NCI-H748 treated with DMSO at 0.1 percent for 48 hours (cell line): ENCODE measurements at regions not wholly inside any gene's neighbourhood (a gene's known extent, or its start where the extent isn't known, plus 50 kb on each side); places are given as distances from the start of the nearest gene placed in this dataset.

Experiments used
- DNase-seq: peaks from one replicate; lab custom pipeline; 2025; lab: John Stamatoyannopoulos, UW

DNA sequence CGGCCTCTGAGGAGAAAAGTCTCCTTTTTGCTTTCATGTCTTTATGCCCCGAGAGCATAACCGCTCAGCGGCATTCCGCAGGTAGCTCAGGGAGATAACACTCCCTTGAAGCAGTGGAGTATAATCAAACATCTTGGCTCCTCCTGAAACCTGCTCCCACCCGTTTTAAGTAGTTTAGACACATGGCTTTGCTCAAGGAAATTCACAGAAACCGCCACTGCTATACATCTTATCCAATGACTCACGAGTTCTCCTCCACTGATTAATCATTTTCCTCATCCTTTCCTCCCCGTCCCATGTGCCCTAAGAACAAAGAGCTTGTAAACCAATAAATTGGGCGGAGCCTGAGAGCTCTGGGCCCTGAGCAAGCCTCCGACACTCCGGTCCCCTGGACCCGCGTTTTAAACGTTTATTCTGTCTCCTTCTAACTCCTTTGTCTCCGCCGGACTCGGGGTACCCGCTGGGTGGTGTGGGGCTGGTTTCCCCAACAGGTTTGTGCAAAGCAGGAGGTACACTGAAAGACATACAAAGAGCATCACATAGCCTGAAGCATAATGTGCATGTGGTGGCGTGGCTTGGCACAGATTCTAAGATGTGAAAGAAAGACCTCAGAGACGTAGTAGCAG lies 401.2 kb downstream of the TLL1 start:
- DNase-seq = no peak

DNA sequence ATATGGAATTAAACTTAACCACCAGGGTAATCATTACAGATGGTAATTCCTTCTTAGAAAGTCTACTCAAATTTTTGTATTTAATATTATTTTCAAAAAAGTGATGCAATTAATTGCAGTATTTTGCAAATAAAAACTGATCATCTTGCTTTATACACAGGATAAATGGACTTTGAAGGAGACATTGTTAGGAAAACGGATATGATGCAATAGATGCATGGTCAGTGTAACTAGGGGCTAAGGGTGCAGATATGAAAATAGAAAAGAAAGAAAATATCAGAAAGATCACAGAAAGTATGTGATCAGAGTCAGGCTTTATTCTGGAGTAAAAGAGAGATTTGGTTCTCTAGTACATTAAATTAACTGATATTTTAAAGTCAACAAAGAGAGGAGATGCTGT lies 401.7 kb downstream of the TLL1 start:
- DNase-seq = no peak

DNA sequence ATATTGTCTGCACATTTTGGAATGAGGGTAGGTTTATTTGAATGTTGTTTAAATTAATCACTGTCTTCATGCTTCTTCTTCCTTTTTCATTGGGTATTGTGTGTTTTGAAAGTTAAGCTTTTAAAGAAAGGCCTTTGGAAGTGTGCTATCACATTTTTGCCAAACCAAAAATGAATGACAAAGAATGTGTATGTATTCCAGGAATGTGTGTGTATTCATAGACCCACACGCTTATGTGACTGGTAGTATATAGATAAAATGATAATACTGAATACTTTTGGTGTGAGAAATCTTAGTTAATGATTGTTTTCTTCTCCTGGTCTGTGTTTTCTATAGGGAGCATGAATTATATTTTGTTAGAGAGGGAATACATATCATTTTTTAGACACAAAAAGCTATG lies 404.4 kb downstream of the TLL1 start:
- no peak for DNase-seq

GRCh38 chr4:166277853-166278252 lies 404.8 kb downstream of the TLL1 start:
- DNase-seq = no peak

GRCh38 chr4:166279261-166279660 lies 406.2 kb downstream of the TLL1 start:
- DNase-seq = no peak

DNA sequence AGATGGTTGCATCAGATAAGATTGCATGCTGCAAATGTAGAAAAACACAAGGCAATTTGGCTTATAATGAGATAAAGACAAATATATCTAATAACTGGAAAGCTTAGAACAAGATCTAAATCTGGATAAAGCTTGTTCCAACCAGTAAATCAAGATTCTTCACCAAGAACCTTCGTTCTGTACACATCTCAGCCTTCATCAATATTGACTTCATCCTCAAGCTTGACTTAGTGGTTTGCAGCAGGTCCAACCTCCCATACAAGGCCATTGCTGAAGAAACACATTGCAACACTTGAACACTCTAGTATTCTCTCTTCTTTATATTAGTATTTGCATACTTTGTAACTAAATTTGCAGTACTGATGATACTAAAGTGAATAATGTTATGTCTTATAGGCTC lies 407.6 kb downstream of the TLL1 start:
- DNase-seq = no peak

DNA sequence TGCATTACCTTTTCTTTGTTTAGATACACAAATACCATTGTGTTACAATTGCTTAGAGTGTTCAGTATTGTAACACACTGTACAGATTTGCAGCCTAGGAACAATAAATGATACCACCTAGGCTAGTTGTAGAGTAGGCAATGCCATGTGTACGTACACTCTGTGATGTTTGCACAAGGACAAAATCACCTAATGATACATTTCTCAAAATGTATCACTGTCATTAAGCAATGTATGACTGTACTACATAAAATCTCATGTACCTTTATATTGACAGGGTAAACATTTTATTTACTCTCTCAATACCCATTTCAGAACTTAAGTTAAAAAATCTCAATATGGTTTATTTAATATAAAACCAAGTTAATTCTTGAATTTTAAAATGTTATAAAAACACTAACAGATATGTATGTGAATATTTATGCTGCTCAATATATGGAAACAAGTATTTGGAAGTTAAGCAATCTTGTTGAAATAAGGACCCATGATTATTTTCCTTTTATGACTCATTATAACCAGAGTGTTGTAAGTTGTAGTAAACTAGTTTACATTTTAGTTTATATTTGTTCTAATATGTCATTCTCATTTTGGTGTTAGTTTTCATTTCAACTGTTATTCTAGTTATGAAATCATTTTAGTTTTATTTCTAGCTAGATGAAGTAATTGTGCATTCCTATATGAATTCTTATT lies 409.2 kb downstream of the TLL1 start:
- DNase-seq = peak; percentile 44

DNA sequence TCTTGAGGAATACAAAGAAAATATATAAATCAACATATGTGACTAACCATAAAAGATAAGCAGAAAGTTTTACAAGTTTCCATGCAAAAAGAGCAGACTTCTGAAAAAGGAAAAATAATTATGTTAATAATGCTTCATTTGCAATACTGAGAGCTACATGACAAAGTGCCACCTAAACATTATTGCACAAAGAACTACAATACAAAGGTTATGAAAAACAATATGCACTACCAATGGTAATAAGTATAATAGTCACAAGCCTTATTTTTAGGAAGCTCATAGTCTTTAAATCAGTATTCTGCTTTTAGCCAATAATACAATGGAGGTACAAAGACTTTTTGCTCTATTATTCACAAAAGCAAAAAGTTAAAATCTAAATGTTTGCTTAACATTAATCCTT lies 411.2 kb downstream of the TLL1 start:
- DNase-seq = no peak

- no peak for DNase-seq
These were observed 417.4 kb downstream of the TLL1 start for GRCh38 chr4:166290426-166290825.

GRCh38 chr4:166293556-166293955 lies 420.5 kb downstream of the TLL1 start:
- DNase-seq = no peak

GRCh38 chr4:166301266-166301665 lies 428.2 kb downstream of the TLL1 start:
- no peak for DNase-seq

- DNase-seq = no peak
These were observed 435.6 kb downstream of the TLL1 start for GRCh38 chr4:166308647-166309046.

DNA sequence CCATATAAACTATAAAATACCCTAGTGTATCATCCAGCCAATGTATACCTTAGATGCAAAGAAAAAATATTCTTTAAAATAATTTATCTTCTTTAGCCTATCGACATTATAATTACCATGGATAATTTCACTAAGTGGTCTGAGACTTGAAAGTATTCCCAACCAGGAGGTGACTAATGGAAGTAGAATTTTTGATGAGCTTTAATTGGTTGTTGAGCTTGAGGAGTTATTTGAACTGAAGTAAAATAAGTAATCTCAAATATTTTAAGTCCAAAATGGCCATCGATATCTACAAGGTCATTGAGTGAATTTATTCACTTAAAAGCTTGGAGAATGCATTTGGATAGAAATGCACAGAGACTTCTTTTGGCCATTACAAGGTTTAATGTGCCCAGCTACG lies 436.2 kb downstream of the TLL1 start:
- DNase-seq = no peak

DNA sequence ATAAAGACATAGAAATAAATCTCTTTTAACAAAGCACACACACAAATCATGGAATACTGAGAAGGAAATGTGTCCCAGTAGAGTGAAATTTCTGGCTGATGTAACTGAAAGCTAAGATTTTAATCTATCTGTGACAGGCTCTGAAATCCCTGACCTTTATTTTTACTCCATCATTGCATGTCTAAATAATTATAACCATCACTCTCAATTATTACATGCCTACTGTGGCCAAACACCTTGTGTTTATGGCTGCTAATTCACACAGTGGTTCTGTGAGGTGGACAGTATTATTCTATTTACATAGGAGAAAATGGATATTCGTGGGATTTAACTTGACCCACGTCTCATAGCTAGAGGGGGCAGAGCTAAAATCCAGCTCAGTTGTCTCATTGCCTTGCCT lies 438.1 kb downstream of the TLL1 start:
- DNase-seq = no peak

DNA sequence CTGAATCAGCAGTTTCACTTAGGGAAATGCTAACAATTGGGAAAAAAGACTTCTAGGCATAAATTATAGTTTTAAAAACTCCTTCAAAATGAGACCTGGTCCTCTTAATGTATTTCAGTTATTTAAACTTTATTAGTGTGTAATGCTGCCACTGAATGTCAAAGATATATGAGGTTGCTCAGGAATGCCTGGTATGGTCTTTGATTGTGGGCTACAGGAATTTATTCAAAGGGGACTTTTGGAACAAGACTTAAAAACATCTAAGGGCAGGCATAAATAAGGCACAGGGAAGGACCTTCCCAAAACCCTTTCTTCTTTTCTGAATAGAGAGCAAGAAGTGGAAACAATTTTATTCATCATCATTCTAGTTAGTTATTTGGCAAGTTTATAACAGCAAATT lies 439.1 kb downstream of the TLL1 start:
- no peak for DNase-seq

GRCh38 chr4:166314902-166315301 lies 441.9 kb downstream of the TLL1 start:
- DNase-seq = no peak

DNA sequence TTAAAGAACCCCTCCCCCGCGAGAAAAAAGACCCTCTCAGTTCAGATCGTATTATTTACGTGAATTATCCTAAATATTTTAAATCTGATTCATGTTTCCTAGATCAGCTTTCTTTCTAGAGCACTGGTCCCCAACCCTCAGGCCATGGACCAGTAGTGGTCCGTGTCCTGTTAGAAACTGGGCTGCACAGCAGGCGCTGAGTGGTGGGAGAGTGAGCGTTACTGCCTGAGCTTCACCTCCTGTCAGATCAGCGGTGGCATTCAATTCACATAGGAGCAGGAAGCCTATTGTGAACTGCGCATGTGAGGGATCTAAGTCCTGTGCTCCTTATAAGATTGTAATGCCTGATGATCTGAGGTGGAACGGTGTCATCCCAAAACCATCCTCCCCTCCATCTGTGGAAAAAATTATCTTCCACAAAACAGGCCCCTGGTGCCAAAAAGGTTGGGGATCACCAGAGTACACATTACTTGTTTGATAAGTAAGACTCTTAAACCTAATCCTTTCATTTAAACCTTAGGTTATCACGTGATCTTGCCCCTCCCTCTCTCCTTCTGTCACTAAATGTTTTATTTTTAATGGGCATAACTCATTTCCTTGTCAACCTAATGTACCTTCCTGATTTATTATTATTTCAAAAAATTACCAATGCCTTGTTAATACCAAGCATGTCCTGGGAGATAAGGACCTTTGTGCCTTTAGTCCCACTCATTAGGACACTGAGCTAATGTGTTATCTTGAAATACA lies 442.9 kb downstream of the TLL1 start:
- DNase-seq = no peak

GRCh38 chr4:166318810-166319525 lies 445.9 kb downstream of the TLL1 start:
- no peak for DNase-seq

- no peak for DNase-seq
These were observed 450.2 kb downstream of the TLL1 start for GRCh38 chr4:166323250-166323649.

DNA sequence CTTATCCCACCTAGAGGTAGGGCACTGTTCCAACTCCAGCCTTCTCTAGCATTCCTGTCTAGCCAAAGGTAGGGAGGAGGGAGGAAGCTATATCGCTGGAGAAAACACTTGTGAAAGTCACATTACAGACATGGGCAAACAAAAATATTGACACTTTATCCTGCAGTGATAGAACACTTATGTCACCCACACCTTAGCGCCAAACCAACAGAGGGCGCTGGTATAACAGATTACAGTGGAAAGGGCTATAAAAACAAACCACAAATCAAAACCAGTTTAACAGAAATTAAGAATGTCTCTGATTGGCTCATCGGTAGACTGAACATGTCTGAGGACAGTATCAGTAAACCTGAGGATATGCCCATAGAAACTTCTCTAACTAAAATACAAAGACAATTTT lies 451.3 kb downstream of the TLL1 start:
- peak; percentile 19 for DNase-seq

DNA sequence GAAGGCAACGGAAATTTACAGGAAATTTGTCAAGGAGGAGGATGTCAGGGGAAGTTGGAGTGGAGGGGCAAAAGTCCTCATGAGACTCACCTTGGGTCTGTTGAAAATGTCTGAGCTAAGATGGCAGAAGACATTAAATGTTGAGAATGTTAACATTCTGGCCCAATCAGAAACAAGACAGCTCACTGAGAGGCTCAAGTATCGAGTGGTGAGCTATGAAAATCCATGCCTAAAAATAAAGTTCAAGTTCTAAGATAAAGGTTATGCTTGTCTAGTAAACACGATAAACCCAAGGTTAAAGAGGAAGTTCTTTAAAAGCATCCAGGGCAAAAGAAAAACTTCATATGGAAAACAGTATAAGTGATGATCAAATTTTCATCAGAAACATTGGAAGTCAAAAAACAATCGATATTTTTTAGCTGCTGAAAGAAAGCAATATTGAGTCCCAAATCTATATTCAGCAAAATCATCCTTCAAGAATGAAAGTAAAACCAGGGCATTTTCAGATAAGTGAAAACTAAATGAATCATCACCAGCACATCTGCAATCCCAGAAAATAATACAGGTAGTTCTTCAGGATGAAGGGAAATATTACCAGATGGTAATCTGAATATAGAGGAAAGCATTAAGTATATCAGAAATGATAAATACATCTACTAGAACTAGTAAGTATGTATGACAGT lies 462.4 kb downstream of the TLL1 start:
- no peak for DNase-seq

GRCh38 chr4:166341992-166342391 lies 469.0 kb downstream of the TLL1 start:
- no peak for DNase-seq
